ENCODE measurements at regions not wholly inside any gene's neighbourhood (a gene's known extent, or its start where the extent isn't known, plus 50 kb on each side); places are given as distances from the start of the nearest gene placed in this dataset.

DNA sequence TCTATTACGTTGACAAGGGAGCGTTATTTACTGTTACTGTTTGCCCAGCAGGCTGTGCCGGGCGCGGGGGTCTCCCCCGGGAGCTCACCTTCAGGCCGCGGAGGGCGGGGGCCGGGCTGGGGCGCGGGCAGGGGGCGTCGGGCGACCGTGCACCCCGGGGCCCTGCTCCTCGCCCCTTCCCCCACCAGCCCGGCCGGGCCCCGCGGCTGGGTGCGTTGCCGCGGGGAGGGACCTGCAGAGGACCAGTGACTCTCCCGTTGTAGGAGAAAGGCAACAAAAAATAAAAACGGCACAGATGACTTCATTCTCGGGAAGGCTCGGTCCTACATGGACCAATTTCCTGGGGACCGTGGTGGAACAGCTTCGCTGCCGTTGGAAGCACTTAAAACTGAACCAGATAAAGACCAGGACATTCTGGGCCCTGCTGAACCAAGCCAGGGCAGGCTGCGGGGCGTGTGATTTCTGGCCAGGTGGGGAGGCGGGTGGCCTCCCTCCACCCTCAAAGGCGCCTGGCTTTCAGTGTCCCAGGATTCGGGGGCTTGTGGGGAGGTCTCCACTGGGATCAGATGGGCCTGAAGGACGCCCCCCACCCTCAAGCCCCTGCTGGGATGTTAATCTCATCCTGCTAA is 57.4 kb downstream of the IGLL1 start:
- DNase-seq, result peak; percentile 62
- H3K4me3 Mint-ChIP-seq, result peak overlapping the region; percentile 60
- TF ChIP-seq, protein P1, sequence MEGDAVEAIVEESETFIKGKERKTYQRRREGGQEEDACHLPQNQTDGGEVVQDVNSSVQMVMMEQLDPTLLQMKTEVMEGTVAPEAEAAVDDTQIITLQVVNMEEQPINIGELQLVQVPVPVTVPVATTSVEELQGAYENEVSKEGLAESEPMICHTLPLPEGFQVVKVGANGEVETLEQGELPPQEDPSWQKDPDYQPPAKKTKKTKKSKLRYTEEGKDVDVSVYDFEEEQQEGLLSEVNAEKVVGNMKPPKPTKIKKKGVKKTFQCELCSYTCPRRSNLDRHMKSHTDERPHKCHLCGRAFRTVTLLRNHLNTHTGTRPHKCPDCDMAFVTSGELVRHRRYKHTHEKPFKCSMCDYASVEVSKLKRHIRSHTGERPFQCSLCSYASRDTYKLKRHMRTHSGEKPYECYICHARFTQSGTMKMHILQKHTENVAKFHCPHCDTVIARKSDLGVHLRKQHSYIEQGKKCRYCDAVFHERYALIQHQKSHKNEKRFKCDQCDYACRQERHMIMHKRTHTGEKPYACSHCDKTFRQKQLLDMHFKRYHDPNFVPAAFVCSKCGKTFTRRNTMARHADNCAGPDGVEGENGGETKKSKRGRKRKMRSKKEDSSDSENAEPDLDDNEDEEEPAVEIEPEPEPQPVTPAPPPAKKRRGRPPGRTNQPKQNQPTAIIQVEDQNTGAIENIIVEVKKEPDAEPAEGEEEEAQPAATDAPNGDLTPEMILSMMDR (IDR thresholded peaks at IDR 0.05), result no peak
- H3K27ac Mint-ChIP-seq, result peak overlapping the region; percentile 100
- peaks cover 78% of the 10 kb centered on the region for H3K4me1 Mint-ChIP-seq
- no peaks in the 10 kb centered on the region for H3K9me3 Mint-ChIP-seq
- no peaks in the 10 kb centered on the region for H3K27me3 Mint-ChIP-seq (ENCODE audit: low read depth, poor library complexity)
- H3K36me3 Mint-ChIP-seq (ENCODE audit: low read depth), result no peaks in the 10 kb centered on the region

DNA sequence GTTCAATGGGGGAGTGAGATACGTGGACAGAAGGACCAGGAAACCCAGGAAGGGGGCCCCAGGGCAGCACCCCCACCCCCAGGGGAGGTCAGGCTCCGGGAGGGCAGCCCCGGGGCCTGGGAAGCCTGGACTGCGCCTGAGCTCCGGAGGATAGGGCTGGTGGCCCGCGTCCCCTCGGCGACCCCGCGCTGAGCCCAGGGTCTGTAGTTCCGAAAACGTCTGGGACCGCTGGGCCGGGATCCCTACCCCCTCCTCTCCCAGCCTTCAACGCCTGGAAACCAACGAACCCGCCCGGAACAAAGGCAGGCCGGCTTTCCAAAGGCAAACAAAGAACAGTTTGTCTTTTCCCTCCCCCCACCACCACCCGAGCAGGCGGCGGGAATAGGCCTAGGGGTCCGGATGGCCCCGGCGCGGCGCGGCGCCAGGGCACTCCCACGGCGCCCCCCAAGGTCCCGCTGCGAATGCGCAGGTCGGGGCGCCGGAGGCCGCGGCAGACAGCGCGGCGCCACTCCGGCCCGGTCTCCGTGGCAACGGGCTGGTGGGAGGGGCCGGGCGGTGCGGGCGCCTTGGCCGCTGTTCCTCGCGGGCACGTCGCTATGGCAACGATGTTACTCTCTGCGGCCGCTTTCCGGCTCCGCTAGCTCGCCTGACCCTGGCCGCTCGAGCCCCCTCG is 58.5 kb downstream of the IGLL1 start:
- H3K9me3 Mint-ChIP-seq, result no peaks in the 10 kb centered on the region
- peak overlapping the region; percentile 30 for H3K4me3 Mint-ChIP-seq
- peak overlapping the region; percentile 100 for H3K27ac Mint-ChIP-seq
- H3K36me3 Mint-ChIP-seq (ENCODE audit: low read depth), result no peaks in the 10 kb centered on the region
- peaks cover 81% of the 10 kb centered on the region for H3K4me1 Mint-ChIP-seq
- H3K27me3 Mint-ChIP-seq (ENCODE audit: low read depth, poor library complexity), result no peaks in the 10 kb centered on the region
- TF ChIP-seq, protein P1 (IDR thresholded peaks at IDR 0.05), result no peak
- peak; percentile 97 for DNase-seq

DNA sequence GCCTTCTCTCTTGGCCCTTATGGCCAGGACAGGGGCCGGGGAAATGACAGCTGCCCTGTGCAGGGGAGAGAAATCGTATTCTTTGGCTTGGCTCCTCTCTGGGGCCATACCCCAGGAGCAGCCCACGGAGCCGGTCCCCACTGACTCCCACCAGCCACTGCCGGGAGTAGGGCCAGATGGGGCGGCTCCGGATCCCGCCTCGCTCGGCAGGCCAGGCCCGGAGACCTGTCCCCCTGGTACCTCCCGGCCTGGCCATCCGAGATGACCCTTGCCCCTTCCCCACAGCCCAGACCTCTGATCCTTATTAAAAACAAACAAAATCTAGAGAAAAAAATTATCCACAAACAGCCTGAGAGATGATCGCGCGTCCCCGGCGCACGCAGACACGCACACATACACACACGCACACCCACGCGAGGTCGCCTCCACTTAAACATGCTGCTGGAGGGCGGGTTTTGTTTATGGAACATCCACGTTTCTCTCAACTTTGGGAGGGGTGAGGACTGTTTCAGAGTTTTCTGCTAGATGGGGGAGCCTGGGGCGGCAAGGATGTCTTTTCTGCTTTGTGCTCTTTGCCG is 59.1 kb downstream of the IGLL1 start:
- Mint-ChIP-seq H3K9me3 (no peaks in the 10 kb centered on the region), H3K36me3 (ENCODE audit: low read depth) (no peaks in the 10 kb centered on the region), H3K27me3 (ENCODE audit: low read depth, poor library complexity) (no peaks in the 10 kb centered on the region), H3K4me3 (peak overlapping the region; percentile 30), H3K27ac (peak overlapping the region; percentile 100), H3K4me1 (peaks cover 87% of the 10 kb centered on the region)
- DNase-seq, result peak; percentile 56
- TF ChIP-seq, protein P1 (IDR thresholded peaks at IDR 0.05), result no peak

GRCh38 chr22:23519442-23520157 is 60.5 kb downstream of the IGLL1 start:
- Mint-ChIP-seq H3K27me3 (ENCODE audit: low read depth, poor library complexity) (no peaks in the 10 kb centered on the region), H3K9me3 (no peaks in the 10 kb centered on the region), H3K4me3 (no peak overlapping the region), H3K4me1 (peaks cover 85% of the 10 kb centered on the region), H3K36me3 (ENCODE audit: low read depth) (no peaks in the 10 kb centered on the region), H3K27ac (peak overlapping the region; percentile 100)
- DNase-seq, result no peak
- TF ChIP-seq, protein P1 (IDR thresholded peaks at IDR 0.05), result no peak

- DNase-seq, result peak; percentile 64
- Mint-ChIP-seq H3K9me3 (no peaks in the 10 kb centered on the region), H3K4me3 (peak overlapping the region; percentile 46), H3K27me3 (ENCODE audit: low read depth, poor library complexity) (no peaks in the 10 kb centered on the region), H3K27ac (peak overlapping the region; percentile 100), H3K4me1 (peaks cover 84% of the 10 kb centered on the region), H3K36me3 (ENCODE audit: low read depth) (no peaks in the 10 kb centered on the region)
- TF ChIP-seq, protein P1 (IDR thresholded peaks at IDR 0.05), result no peak
Measured at GRCh38 chr22:23518376-23519187, 61.5 kb downstream of the IGLL1 start.
